NT2/D1 (cell line): ENCODE measurements at regions not wholly inside any gene's neighbourhood (a gene's known extent, or its start where the extent isn't known, plus 50 kb on each side); places are given as distances from the start of the nearest gene placed in this dataset.

Experiments
- YY1 ChIP-seq: IDR thresholded peaks from 2 replicates; pipeline ENCODE4 v1.6.1; 2011; ENCODE audit not compliant: insufficient read length, insufficient read depth
- ZNF274 ChIP-seq: IDR thresholded peaks from 2 replicates; pipeline ENCODE4 v1.6.1; 2011; ENCODE audit warnings: mild to moderate bottlenecking, low read depth, low read length

- TF ChIP-seq ZNF274 (no peak), YY1 (no peak)
These were observed 531.4 kb downstream of the CDH11 start for GRCh38 chr16:64590513-64590912.
